ENCODE measurements at regions not wholly inside any gene's neighbourhood (a gene's known extent, or its start where the extent isn't known, plus 50 kb on each side); places are given as distances from the start of the nearest gene placed in this dataset.

- no peak for TF ChIP-seq CTCF (IDR thresholded peaks at IDR 0.05; ENCODE audit: insufficient read depth, low read length)
- H3K4me3 ChIP-seq (ENCODE audit: low read depth, low read length): no peak overlapping the region
- DNase-seq (ENCODE audit: low read depth): peak; percentile 4
Measured at GRCh38 chr2:45329045-45329677, 281.9 kb downstream of the SRBD1 start.

DNA sequence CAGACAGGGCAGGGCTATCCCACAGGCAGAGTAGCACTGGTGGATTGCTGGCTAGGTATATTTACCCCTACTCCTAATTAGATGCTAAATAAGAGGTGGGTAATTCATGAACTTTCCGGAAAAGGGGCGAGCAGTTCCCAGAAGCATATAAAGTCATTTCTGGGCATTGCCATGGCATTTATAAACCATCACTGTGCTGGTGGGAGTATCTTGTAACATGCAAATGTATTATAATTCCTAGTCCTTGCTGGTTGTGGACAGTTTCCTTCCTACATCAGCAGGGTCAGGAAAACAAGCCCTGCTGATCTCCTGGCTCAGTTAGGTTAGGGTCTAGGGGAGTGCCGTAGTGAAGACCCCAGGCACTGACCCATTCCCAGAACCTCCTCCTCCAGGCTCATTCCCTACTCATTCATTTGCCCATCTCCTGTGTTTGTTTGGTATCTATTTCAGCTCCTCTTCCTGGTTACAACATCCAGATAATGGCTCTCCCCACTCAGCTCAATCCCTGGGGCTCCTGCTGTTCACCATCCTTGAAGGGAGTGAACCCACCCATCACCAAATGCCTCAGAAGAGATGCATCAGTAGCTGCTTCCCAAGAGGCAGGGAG is 282.7 kb downstream of the SRBD1 start:
- no peak for TF ChIP-seq CTCF (IDR thresholded peaks at IDR 0.05; ENCODE audit: insufficient read depth, low read length)
- no peak overlapping the region for H3K4me3 ChIP-seq (ENCODE audit: low read depth, low read length)
- no peak for DNase-seq (ENCODE audit: low read depth)

- TF ChIP-seq CTCF (IDR thresholded peaks at IDR 0.05; ENCODE audit: insufficient read depth, low read length): no peak
- no peak for DNase-seq (ENCODE audit: low read depth)
- no peak overlapping the region for H3K4me3 ChIP-seq (ENCODE audit: low read depth, low read length)
Measured at GRCh38 chr2:45323344-45323743, 287.7 kb downstream of the SRBD1 start.

- TF ChIP-seq CTCF (IDR thresholded peaks at IDR 0.05; ENCODE audit: insufficient read depth, low read length): no peak
- no peak for DNase-seq (ENCODE audit: low read depth)
- no peak overlapping the region for H3K4me3 ChIP-seq (ENCODE audit: low read depth, low read length)
Measured at GRCh38 chr2:45320956-45321355, 290.1 kb downstream of the SRBD1 start.

- no peak for TF ChIP-seq CTCF (IDR thresholded peaks at IDR 0.05; ENCODE audit: insufficient read depth, low read length)
- DNase-seq (ENCODE audit: low read depth): no peak
- no peak overlapping the region for H3K4me3 ChIP-seq (ENCODE audit: low read depth, low read length)
Measured at GRCh38 chr2:45319683-45320455, 291.2 kb downstream of the SRBD1 start.

GRCh38 chr2:45318686-45319085 is 292.4 kb downstream of the SRBD1 start:
- H3K4me3 ChIP-seq (ENCODE audit: low read depth, low read length): no peak overlapping the region
- no peak for DNase-seq (ENCODE audit: low read depth)
- TF ChIP-seq CTCF (IDR thresholded peaks at IDR 0.05; ENCODE audit: insufficient read depth, low read length): no peak
